ENCODE measurements at regions not wholly inside any gene's neighbourhood (a gene's known extent, or its start where the extent isn't known, plus 50 kb on each side); places are given as distances from the start of the nearest gene placed in this dataset.
"Not testable (repeated sequence)": the region's sequence is repeated elsewhere in the genome, so short reads cannot be mapped to it uniquely, and the experiment has no call there.

- no peak for DNase-seq
These were observed 549.8 kb downstream of the NSUN3 start for GRCh38 chr3:94612631-94613030.

DNA sequence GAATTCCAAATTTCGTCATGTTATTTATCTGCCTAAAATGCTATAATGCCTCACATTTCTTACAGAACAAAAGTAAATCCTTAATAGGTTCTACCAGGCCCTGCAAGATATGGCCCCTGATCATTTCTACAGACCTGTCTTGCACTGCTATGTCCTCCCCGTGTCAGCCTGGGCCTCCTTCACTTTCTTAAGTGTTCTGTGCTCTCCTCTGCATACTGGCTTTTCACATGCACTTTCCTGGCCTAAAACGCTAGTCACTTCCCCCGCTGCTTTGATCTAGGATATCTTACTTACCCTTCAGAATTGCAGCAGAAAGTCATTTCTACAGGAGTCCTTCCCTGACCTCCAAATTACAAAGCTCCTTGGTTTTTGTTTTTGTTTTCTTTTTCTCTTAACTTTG is 551.3 kb downstream of the NSUN3 start:
- no peak for DNase-seq

DNA sequence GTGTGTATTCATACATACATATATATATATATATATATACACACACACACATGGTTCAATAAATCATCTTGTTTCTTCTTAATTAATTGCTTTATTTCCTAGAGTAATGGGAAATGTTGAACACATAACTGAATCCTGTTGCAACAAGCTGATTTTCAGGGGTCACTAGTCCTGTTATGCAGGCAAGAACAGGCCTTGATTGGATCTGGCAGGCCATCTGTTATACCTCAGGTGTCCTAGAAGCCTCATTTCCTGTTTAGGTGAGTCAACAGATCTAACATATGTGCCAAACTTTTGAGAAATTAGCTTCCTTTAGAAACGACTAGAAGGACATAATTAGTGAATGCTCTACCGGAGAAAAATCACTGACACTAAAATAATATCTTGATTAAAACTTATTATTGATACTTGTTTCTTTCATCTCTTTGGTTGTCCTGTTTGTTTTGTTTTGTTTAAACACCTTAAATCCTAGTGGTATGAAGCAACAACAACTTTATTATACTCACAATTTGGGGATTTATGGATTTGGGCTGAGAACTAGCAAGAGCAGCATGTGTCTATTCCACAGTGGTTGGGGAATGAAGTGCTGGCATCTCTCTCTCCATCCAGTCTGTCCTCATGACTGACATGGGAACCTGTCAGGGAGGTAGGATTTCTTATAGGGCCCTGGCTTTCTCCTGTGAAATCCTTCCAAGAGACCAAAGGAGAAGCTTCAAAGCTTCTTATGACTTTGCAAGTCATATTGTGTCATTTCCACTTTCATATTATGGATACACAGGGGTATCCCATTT is 552.6 kb downstream of the NSUN3 start:
- DNase-seq = no peak

DNA sequence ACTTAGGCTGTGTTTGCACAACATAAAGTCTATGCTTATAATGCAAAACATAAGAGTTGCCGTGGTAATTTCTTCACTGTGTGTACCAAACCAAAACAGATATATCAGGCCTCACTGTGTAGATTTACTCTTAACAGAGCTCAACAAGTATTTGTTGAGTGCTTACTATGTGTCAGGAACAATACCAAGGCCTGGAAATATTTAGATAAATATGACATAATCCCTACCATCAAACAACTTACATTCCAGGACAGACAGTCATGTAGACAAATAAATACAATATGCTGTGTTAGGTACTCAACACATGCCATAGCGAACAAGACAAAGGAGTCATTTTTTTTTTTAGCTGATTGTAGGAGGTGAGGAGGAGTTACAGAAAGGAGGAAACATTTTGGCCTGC is 554.0 kb downstream of the NSUN3 start:
- no peak for DNase-seq

DNA sequence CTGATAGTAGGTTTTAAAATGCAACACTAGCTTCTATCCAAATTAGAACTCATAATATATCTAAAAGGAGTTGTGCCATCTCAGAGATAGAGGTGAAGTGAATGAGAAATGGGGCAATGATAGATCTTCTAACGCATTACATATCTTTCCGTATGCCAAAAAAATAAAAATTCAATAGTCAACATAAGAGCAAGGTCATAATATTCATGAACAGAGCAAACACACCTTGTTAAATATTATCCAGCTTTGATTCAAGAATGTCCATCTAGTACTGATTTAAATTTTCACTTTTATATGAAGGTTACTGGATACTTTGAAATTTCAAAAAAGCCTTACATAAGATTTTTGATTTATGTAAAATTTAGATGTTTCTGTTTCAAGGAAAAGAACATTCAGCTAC is 554.5 kb downstream of the NSUN3 start:
- DNase-seq = no peak

- no peak for DNase-seq
These were observed 556.8 kb downstream of the NSUN3 start for GRCh38 chr3:94619643-94620042.

GRCh38 chr3:94626573-94626972 is 563.7 kb downstream of the NSUN3 start:
- no peak for DNase-seq

DNA sequence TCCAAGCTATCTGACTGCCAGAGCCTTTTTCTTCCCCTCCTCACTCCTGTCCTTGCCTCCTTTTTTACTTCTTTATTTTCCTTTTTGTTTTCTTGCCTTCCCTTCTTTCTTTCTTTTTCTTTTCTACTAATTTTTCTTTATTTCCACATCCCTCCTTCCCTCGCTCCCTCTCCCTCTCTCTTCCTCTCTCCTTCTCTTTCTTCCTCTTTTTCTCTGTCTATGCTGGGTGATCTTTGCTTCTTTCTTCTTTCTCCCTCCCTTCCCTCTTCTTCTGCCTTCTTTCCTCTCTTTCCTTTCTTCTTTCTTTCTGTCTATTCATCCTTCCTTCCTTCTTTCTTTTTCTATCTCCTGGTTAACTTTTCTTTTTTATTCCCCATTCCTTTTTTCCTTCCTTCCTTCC is 564.8 kb downstream of the NSUN3 start:
- no peak for DNase-seq

DNA sequence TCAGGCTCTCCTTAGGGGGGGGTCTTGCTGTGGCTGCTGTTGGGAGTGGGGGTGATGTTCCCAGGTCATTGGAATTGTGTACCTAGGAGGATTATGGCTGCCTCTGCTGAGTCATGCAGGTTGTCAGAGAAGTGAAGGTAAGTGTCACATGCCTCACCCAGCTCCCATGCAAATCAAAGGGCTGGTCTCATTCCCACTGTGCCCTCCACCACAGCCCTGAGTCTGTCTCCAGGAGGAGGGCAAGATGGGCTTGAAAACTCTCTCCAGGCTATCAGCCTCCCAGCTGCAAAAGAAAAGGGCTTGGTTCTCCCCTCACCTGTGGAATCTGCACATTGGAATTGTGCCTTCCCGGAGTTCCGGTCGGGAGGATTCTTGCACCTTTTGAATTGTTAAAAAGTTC is 580.5 kb downstream of the NSUN3 start:
- no peak for DNase-seq

- no peak for DNase-seq
These were observed 582.9 kb downstream of the NSUN3 start for GRCh38 chr3:94645790-94646189.

GRCh38 chr3:94647131-94647530 is 584.3 kb downstream of the NSUN3 start:
- DNase-seq = no peak

- DNase-seq = not testable (repeated sequence)
These were observed 585.7 kb downstream of the NSUN3 start for GRCh38 chr3:94648270-94649180.

DNA sequence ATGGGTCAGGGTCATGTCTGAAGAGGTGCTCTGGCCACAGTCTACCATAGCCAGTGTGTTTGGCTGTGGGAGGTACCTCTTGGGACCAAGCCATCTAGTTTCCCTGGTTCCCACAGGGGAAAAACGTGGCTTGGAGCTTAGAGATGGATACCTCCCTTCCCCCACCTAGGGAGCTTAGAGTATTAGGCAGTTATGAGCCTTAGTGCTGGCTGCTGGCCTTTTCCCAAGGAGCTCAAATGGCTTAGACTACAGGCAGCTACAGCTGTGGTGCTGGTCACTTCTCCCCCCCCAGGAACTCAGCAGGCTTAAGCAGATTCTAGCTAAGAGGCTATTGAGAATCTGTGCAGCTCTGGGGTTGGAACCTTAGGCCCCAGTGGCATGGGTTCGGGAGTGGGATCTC is 591.2 kb downstream of the NSUN3 start:
- DNase-seq = no peak

DNA sequence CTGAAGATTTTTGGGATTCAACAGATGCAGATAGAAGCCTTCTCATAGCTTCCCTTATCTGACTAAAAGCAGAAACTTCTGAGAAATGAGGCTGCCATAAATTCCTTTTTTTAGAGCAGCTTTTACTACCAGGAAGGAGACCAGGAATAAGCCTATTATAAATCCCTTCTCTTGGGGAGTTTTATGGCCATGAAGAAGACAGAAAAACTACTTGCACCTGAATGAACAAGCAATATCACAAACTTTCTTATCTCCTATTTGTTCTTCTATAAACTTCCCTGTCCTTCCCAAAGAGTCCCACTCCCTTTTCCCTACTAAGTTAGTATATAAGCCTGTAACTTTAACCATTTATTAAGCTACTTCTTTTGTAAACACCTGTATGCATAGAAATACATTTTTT is 603.1 kb downstream of the NSUN3 start:
- no peak for DNase-seq

DNA sequence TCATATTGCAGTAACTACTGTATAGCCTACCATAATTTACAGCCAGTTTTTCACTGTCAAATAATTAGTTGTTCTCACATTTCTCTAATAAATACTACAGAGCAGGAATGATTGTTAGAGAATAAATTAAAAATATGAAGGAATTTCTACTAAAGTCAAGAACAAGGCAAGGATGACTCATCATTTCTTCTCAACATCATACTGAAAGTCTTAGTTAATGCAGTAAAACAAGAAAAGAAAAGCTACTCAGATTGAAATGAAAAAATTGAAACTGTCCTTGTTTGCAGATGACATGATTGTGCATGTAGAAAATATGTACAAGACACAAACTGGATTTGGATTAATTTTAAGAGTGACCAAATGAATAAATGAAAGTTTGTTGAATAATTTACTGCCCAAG is 608.2 kb downstream of the NSUN3 start:
- DNase-seq = no peak

DNA sequence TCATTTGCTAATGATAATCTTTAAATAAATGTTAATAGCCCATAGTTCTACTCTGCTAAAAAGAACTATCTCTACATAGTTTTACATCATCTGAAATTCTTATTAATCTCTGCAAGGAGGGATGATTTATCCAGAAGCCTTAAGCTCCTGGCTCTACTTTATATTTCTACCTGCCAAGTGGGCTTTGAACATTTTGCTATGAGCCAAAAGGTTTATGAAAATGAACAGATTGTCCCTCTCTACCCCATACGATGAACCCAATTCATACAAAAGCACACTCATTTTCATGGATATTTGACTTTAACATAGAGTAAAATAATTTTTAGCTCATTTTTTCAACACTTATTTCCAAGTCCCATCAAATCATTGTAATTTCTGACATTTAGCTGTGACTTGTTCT is 611.0 kb downstream of the NSUN3 start:
- no peak for DNase-seq

GRCh38 chr3:94686208-94686607 is 623.3 kb downstream of the NSUN3 start:
- DNase-seq = no peak

GRCh38 chr3:94693997-94694640 is 631.3 kb downstream of the NSUN3 start:
- DNase-seq = no peak

DNA sequence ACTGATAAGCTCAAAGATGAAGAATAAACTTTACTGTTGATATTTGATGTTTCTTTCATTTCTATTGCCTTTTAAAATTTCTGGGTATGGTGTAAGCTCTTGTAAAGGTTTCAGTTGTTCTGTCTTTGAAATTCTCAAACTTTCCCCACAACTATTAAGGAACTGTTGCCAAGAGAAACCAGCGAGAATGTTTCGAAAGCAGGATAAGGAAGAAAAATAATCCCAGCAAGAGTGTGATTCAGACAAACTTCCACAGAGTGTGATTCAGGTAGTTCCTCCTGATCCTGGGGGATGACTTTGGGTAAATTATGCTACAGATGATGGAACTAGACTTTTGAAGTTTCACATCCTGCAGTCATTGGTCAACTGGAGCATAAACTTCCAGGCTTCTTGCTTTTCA is 632.0 kb downstream of the NSUN3 start:
- no peak for DNase-seq

GRCh38 chr3:94704467-94704866 is 641.6 kb downstream of the NSUN3 start:
- DNase-seq = no peak

GRCh38 chr3:94709249-94709902 is 646.5 kb downstream of the NSUN3 start:
- no peak for DNase-seq

GRCh38 chr3:94714194-94714593 is 651.3 kb downstream of the NSUN3 start:
- no peak for DNase-seq

Measured in occipital lobe (tissue), 1 donor.